Progenitor cell of endocrine pancreas (in vitro differentiated cells): ENCODE measurements at regions not wholly inside any gene's neighbourhood (a gene's known extent, or its start where the extent isn't known, plus 50 kb on each side); places are given as distances from the start of the nearest gene placed in this dataset.

Source experiments
- DNase-seq: peaks from one replicate; pipeline ENCODE4 v3.0.0; 2021; ENCODE audit warnings: low spot score; ENCODE audit not compliant: unreplicated experiment
- H3K27ac Mint-ChIP-seq: 2 replicates; pipeline ENCODE4 v1.8.0; 2021; ENCODE audit warnings: mild to moderate bottlenecking, moderate library complexity, mixed read lengths
- H3K27me3 Mint-ChIP-seq: 2 replicates; pipeline ENCODE4 v1.8.0; 2021; ENCODE audit warnings: mixed read lengths
- H3K36me3 Mint-ChIP-seq: 2 replicates; pipeline ENCODE4 v1.8.0; 2022; ENCODE audit warnings: mixed read lengths; ENCODE audit not compliant: insufficient read depth
- H3K4me1 Mint-ChIP-seq: 2 replicates; pipeline ENCODE4 v1.8.0; 2021; ENCODE audit warnings: low read depth, mixed read lengths
- H3K4me3 Mint-ChIP-seq: 2 replicates; pipeline ENCODE4 v1.8.0; 2021; ENCODE audit warnings: low read depth, mild to moderate bottlenecking, moderate library complexity, mixed read lengths
- H3K9me3 Mint-ChIP-seq: 2 replicates; pipeline ENCODE4 v1.8.0; 2021; ENCODE audit warnings: low read depth, mixed read lengths
- TF ChIP-seq, protein P1 (sequence below): fragments of 200-600 bp; sonication (generic); IDR thresholded peaks from one replicate; pipeline ENCODE4 v1.5.0; 2021; ENCODE audit warnings: antibody characterized with exemption, mild to moderate bottlenecking; ENCODE audit not compliant: unreplicated experiment

DNA sequence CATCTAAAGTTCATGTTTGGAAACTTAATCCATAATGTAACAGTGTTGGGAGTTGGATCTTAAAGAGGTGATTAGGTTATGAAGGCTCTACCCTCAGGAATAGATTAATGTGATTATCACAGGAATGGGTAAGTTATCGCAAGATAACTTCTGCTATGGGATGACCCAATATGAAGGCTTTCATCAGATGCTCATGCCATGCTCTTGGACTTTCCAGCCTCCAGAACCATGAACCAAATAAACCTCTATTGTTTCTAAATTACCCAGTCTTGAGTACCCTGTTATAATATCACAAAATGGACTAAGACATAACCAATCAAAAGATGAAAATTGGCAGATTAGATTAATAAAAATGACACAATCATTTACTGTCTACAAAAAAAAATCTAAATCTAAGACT, 906.9 kb upstream of the SOX9 start:
- peaks cover 2% of the 10 kb centered on the region for H3K36me3 Mint-ChIP-seq
- no peaks in the 10 kb centered on the region for H3K4me1 Mint-ChIP-seq
- DNase-seq: no peak
- no peak overlapping the region for H3K27ac Mint-ChIP-seq
- TF ChIP-seq, protein P1, sequence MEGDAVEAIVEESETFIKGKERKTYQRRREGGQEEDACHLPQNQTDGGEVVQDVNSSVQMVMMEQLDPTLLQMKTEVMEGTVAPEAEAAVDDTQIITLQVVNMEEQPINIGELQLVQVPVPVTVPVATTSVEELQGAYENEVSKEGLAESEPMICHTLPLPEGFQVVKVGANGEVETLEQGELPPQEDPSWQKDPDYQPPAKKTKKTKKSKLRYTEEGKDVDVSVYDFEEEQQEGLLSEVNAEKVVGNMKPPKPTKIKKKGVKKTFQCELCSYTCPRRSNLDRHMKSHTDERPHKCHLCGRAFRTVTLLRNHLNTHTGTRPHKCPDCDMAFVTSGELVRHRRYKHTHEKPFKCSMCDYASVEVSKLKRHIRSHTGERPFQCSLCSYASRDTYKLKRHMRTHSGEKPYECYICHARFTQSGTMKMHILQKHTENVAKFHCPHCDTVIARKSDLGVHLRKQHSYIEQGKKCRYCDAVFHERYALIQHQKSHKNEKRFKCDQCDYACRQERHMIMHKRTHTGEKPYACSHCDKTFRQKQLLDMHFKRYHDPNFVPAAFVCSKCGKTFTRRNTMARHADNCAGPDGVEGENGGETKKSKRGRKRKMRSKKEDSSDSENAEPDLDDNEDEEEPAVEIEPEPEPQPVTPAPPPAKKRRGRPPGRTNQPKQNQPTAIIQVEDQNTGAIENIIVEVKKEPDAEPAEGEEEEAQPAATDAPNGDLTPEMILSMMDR: no peak
- peaks cover 4% of the 10 kb centered on the region for H3K27me3 Mint-ChIP-seq
- no peak overlapping the region for H3K4me3 Mint-ChIP-seq
- H3K9me3 Mint-ChIP-seq: peaks cover 11% of the 10 kb centered on the region

DNA sequence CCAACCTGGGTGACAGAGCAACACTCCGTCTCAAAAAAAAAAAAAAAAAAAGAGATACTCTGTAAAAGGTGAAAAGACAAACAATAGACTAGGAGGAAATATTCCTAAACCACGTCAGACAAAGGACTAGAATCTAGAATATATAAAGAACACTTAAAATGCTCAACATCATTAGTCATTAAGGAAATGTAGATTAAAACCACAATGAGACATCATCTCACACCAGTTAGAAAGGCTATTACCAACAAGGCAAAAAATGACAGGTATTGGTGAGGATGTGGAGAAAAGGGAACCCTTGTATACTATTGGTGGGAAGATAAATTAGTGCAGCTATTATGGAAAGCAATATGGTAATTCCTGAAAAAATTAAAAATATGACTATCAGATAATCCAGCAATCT, 903.1 kb upstream of the SOX9 start:
- H3K9me3 Mint-ChIP-seq: peaks cover 7% of the 10 kb centered on the region
- H3K4me3 Mint-ChIP-seq: no peak overlapping the region
- no peak overlapping the region for H3K27ac Mint-ChIP-seq
- H3K4me1 Mint-ChIP-seq: no peaks in the 10 kb centered on the region
- H3K27me3 Mint-ChIP-seq: peaks cover 3% of the 10 kb centered on the region
- no peak for DNase-seq
- H3K36me3 Mint-ChIP-seq: peaks cover 2% of the 10 kb centered on the region
- TF ChIP-seq, protein P1: no peak

- no peak overlapping the region for H3K4me3 Mint-ChIP-seq
- H3K36me3 Mint-ChIP-seq: no peaks in the 10 kb centered on the region
- no peaks in the 10 kb centered on the region for H3K9me3 Mint-ChIP-seq
- H3K4me1 Mint-ChIP-seq: peaks cover 2% of the 10 kb centered on the region
- H3K27ac Mint-ChIP-seq: no peak overlapping the region
- peaks cover 16% of the 10 kb centered on the region for H3K27me3 Mint-ChIP-seq
- no peak for DNase-seq
- TF ChIP-seq, protein P1: no peak
These were observed 895.8 kb upstream of the SOX9 start for GRCh38 chr17:71224824-71225575.

DNA sequence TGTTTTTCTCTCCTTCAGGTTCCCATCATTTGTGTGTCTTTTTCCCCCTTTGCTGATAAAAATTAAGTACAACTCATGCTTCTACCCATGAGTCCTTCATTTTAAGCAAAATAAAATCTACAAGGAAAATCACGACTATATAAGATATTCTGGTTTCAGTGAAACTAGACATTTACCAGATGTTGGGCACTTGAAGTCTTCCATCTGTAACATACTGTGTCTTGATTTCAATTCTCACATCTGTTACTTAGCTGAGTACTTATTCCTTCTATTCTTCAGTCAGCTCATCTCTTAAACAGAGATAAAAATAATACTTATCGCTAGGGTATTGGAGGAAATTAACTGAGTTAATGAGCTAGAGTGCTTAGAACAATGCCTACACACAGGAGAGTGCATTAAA, 893.0 kb upstream of the SOX9 start:
- H3K4me1 Mint-ChIP-seq: peaks cover 4% of the 10 kb centered on the region
- no peaks in the 10 kb centered on the region for H3K9me3 Mint-ChIP-seq
- H3K36me3 Mint-ChIP-seq: no peaks in the 10 kb centered on the region
- no peak overlapping the region for H3K4me3 Mint-ChIP-seq
- H3K27ac Mint-ChIP-seq: no peak overlapping the region
- peaks cover 13% of the 10 kb centered on the region for H3K27me3 Mint-ChIP-seq
- TF ChIP-seq, protein P1: no peak
- DNase-seq: no peak

- no peaks in the 10 kb centered on the region for H3K36me3 Mint-ChIP-seq
- TF ChIP-seq, protein P1: no peak
- no peak overlapping the region for H3K4me3 Mint-ChIP-seq
- no peak for DNase-seq
- H3K4me1 Mint-ChIP-seq: peaks cover 4% of the 10 kb centered on the region
- H3K27ac Mint-ChIP-seq: no peak overlapping the region
- peaks cover 13% of the 10 kb centered on the region for H3K27me3 Mint-ChIP-seq
- no peaks in the 10 kb centered on the region for H3K9me3 Mint-ChIP-seq
These were observed 891.8 kb upstream of the SOX9 start for GRCh38 chr17:71229070-71229469.
